GM19193 (cell line): ENCODE measurements at regions not wholly inside any gene's neighbourhood (a gene's known extent, or its start where the extent isn't known, plus 50 kb on each side); places are given as distances from the start of the nearest gene placed in this dataset.

ENCODE experiments used
- POLR2A ChIP-seq: IDR thresholded peaks from 4 replicates; pipeline ENCODE4 v1.6.1; 2011; ENCODE audit not compliant: insufficient read depth, insufficient read length; ENCODE audit errors: extremely low read depth

GRCh38 chr10:113991091-113991860, 52.4 kb upstream of the ADRB1 start:
- TF ChIP-seq POLR2A: no peak

- no peak for TF ChIP-seq POLR2A
These were observed 51.1 kb upstream of the ADRB1 start for GRCh38 chr10:113992471-113993011.

- no peak for TF ChIP-seq POLR2A
These were observed 50.1 kb upstream of the ADRB1 start for GRCh38 chr10:113993489-113993991.
